ENCODE measurements at regions not wholly inside any gene's neighbourhood (a gene's known extent, or its start where the extent isn't known, plus 50 kb on each side); places are given as distances from the start of the nearest gene placed in this dataset.

DNA sequence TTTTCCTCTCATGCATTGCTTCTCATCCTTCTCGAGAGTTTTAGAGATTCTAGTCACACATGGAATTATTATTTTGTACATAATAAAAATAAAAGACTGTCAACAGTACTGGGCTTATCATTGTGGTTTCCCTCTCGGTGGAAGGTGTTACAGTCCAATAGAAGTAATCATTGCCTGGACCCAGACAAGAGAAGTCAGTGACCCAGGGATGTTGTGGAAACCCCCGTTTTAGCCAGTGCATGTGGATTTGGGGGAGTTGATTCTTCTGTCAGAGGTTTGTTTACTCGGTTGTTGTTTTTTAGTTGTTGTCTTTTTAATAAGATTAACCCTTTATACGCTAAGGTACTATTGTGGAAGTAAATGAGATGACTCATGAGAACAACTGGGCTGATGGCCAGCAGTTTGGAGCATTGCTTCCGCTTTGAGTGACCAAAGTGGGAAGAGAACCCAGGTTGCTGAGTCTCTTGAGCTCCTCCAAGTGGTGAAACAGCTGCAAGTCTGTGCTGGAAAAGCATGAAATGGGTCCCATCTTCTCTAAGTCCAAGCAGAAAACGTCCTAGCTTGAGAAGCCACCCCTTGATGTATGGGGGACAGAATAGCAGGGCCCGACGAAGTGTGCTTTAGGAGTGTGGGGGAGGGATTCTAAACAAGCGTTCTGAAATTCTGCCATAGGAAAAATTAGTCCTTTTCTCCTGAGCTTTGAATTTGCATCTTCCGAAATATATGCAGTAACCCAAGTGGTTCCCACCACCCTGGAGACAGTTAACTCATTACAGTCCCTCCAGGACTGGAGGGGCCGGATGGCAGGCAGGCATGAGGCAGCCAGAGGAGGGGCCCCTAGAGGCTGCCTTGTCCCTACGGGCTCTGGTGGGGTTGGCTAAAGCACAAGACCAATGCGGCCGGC, 61.8 kb upstream of the GPR45 start:
- no peak overlapping the region for H3K9ac ChIP-seq (ENCODE audit: low read depth, low read length)
- H3K27ac ChIP-seq (ENCODE audit: low read depth, low read length), result no peak overlapping the region
- H3K4me3 ChIP-seq (ENCODE audit: low read depth, low read length), result no peak overlapping the region
- peaks cover 54% of the 10 kb centered on the region for H3K27me3 ChIP-seq (ENCODE audit: control insufficient read depth, insufficient read depth, low read length)
- no peaks in the 10 kb centered on the region for H3K36me3 ChIP-seq (ENCODE audit: control insufficient read depth, insufficient read depth, low read length)
- H3K9me3 ChIP-seq (ENCODE audit: control insufficient read depth, insufficient read depth, low read length), result no peaks in the 10 kb centered on the region
- H3K4me1 ChIP-seq (ENCODE audit: control insufficient read depth, insufficient read depth, low read length), result peaks cover 26% of the 10 kb centered on the region

DNA sequence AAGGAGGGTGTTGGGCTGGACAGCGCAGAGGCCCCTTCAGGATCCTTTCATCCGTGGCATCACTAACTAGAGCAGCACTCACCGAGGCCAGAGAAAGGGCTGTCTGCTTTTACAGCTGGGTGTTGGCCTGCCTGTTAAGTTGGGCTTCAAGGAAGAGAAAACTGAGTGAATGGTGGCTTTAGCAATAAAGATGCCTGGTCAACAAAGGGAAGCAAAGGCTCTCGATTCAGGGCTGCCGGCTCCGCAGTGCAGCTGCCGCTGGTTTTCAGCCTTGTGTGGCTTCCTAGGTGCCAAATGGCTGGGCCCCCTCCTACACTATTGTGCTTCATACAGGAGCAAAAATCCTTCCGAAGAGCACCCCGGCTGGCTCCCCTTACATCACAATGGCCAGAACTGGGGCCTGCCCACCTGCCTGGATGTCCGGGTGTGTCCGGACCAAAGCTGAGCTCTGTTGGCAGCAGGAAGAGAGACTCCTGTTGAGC, 61.0 kb upstream of the GPR45 start:
- H3K9me3 ChIP-seq (ENCODE audit: control insufficient read depth, insufficient read depth, low read length), result no peaks in the 10 kb centered on the region
- H3K4me3 ChIP-seq (ENCODE audit: low read depth, low read length), result no peak overlapping the region
- no peak overlapping the region for H3K27ac ChIP-seq (ENCODE audit: low read depth, low read length)
- peaks cover 26% of the 10 kb centered on the region for H3K4me1 ChIP-seq (ENCODE audit: control insufficient read depth, insufficient read depth, low read length)
- no peak overlapping the region for H3K9ac ChIP-seq (ENCODE audit: low read depth, low read length)
- H3K27me3 ChIP-seq (ENCODE audit: control insufficient read depth, insufficient read depth, low read length), result peaks cover 46% of the 10 kb centered on the region
- no peaks in the 10 kb centered on the region for H3K36me3 ChIP-seq (ENCODE audit: control insufficient read depth, insufficient read depth, low read length)

DNA sequence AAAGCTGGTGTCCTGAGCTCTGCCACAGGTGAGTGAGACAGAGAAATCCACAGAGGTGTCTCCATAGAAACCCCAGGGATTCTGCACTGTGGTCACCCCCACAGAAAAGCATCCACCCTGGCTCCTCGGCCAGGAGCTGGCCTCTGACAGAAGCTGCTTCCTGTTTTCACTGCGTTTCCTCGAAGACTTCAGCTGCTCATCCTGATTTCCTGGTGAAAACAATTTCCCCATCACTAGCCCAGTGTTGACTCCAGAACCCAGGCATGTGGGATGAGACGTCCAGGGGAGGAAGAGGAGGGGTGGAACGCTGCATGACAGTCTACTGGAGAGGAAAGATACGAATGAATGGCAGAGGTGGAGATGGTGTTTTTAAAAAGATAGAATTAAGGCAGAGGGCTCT, 60.3 kb upstream of the GPR45 start:
- Histone ChIP-seq H3K9me3 (ENCODE audit: control insufficient read depth, insufficient read depth, low read length) (no peaks in the 10 kb centered on the region), H3K27me3 (ENCODE audit: control insufficient read depth, insufficient read depth, low read length) (peaks cover 38% of the 10 kb centered on the region), H3K36me3 (ENCODE audit: control insufficient read depth, insufficient read depth, low read length) (no peaks in the 10 kb centered on the region), H3K4me3 (ENCODE audit: low read depth, low read length) (no peak overlapping the region), H3K4me1 (ENCODE audit: control insufficient read depth, insufficient read depth, low read length) (peaks cover 26% of the 10 kb centered on the region), H3K27ac (ENCODE audit: low read depth, low read length) (no peak overlapping the region), H3K9ac (ENCODE audit: low read depth, low read length) (no peak overlapping the region)

DNA sequence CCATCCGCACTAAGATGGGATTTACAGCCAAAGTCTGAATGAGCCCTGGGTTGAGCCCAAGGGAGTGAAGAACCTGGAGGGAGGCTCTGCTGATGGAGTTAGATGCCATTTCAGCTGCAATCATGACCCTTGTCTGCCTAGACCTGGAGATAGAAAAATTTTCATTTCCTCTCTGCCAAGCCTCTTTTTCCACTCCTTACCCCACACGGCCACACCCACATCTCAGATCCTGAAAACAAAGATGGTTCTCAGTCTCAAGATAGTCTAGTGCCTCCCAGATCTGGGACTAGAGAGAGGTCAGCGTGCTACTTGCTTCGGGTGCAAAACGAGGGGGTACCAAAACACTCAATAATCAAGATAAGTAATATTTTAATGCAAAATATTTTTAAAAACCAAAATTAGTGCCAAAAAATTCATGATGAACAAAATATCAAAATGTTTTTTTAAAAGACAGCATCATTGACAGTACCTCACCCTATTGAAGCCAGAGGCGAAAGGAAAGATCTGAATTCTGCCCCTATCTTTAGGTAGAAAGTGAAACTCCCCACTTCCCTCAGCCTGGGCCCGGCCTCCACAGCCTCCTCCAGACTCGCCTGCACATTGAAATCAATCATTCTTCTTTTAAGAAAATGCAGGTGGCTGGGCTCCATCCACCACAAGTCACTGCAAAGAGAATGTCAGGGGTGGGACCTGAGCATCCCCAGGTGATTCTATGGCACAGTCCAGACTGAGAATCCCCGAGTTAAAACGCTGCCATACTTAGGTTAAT, 57.8 kb upstream of the GPR45 start:
- no peaks in the 10 kb centered on the region for H3K9me3 ChIP-seq (ENCODE audit: control insufficient read depth, insufficient read depth, low read length)
- no peak overlapping the region for H3K4me3 ChIP-seq (ENCODE audit: low read depth, low read length)
- H3K9ac ChIP-seq (ENCODE audit: low read depth, low read length), result no peak overlapping the region
- H3K36me3 ChIP-seq (ENCODE audit: control insufficient read depth, insufficient read depth, low read length), result no peaks in the 10 kb centered on the region
- peaks cover 20% of the 10 kb centered on the region for H3K4me1 ChIP-seq (ENCODE audit: control insufficient read depth, insufficient read depth, low read length)
- H3K27ac ChIP-seq (ENCODE audit: low read depth, low read length), result no peak overlapping the region
- H3K27me3 ChIP-seq (ENCODE audit: control insufficient read depth, insufficient read depth, low read length), result peaks cover 14% of the 10 kb centered on the region

DNA sequence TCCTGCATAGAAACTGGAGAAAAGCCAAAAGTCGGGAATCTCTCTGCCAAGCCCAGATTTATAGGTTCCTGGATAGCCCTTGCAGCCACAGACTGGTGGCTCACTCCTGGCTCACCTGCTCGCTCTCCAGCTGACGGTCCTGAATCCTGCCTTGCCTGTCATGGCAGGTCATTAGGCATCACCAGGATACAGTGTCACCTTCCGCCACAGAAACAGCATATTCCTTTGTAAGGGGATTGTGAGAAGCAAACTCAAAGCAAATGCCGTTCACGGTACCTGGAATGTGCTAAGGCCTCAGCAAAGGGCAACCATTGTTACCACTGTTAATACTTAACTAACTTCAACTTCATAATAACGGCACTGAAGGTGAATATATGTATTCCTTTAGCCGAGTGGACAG, 57.1 kb upstream of the GPR45 start:
- no peak overlapping the region for H3K4me3 ChIP-seq (ENCODE audit: low read depth, low read length)
- H3K27ac ChIP-seq (ENCODE audit: low read depth, low read length), result no peak overlapping the region
- H3K9me3 ChIP-seq (ENCODE audit: control insufficient read depth, insufficient read depth, low read length), result no peaks in the 10 kb centered on the region
- peaks cover 20% of the 10 kb centered on the region for H3K4me1 ChIP-seq (ENCODE audit: control insufficient read depth, insufficient read depth, low read length)
- peaks cover 7% of the 10 kb centered on the region for H3K27me3 ChIP-seq (ENCODE audit: control insufficient read depth, insufficient read depth, low read length)
- no peak overlapping the region for H3K9ac ChIP-seq (ENCODE audit: low read depth, low read length)
- no peaks in the 10 kb centered on the region for H3K36me3 ChIP-seq (ENCODE audit: control insufficient read depth, insufficient read depth, low read length)

DNA sequence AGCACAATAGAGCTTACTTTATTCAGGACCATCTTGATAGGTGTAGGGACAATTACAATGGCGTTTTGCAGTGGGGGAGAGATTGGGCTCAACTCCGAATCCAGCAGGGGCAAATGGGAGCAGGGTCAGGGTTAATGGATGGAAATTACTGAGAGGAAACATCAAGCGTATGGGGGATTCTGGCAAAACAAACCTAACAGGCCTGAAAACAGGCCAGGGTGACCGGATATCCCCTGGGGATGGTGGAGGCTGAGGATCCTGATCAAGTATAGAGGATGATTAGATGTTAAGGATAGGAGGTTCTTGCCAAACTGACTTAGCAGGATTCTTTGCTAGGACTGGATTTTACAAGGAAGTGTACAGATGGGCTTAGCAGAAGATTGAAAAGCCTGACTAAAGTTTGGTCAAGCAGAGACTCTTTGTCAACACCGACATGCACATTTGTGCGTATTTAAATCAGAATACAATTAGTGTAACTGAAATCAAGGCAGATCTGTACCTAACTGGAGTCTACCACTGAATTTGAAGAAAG, 54.5 kb upstream of the GPR45 start:
- H3K4me3 ChIP-seq (ENCODE audit: low read depth, low read length), result no peak overlapping the region
- no peaks in the 10 kb centered on the region for H3K27me3 ChIP-seq (ENCODE audit: control insufficient read depth, insufficient read depth, low read length)
- peaks cover 9% of the 10 kb centered on the region; the same call in 1 of the 2 replicates for H3K4me1 ChIP-seq (ENCODE audit: control insufficient read depth, insufficient read depth, low read length)
- no peak overlapping the region for H3K9ac ChIP-seq (ENCODE audit: low read depth, low read length)
- H3K9me3 ChIP-seq (ENCODE audit: control insufficient read depth, insufficient read depth, low read length), result peaks cover 10% of the 10 kb centered on the region
- H3K36me3 ChIP-seq (ENCODE audit: control insufficient read depth, insufficient read depth, low read length), result no peaks in the 10 kb centered on the region
- no peak overlapping the region for H3K27ac ChIP-seq (ENCODE audit: low read depth, low read length)

DNA sequence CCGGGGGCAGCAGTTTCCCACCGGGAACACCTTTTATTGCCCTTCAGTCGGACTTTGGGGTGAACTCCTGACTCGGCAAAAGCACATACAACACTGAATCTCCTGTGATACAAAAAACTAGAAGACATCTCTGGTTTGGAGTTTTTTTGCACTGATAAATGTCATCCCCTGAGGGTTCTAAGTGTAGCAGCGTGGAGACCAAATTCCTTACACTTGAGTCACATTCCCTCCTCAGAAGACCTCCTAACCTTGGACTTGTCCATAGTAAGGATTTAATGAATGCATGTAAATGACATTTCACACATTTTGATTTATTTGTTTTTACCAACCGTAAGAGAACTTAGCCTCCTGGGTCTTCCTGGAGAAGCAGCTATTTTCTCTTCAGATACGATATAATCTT, 54.0 kb upstream of the GPR45 start:
- H3K27me3 ChIP-seq (ENCODE audit: control insufficient read depth, insufficient read depth, low read length), result no peaks in the 10 kb centered on the region
- no peak overlapping the region for H3K9ac ChIP-seq (ENCODE audit: low read depth, low read length)
- peaks cover 9% of the 10 kb centered on the region; the same call in 1 of the 2 replicates for H3K4me1 ChIP-seq (ENCODE audit: control insufficient read depth, insufficient read depth, low read length)
- peaks cover 10% of the 10 kb centered on the region for H3K9me3 ChIP-seq (ENCODE audit: control insufficient read depth, insufficient read depth, low read length)
- no peaks in the 10 kb centered on the region for H3K36me3 ChIP-seq (ENCODE audit: control insufficient read depth, insufficient read depth, low read length)
- no peak overlapping the region for H3K27ac ChIP-seq (ENCODE audit: low read depth, low read length)
- H3K4me3 ChIP-seq (ENCODE audit: low read depth, low read length), result no peak overlapping the region

DNA sequence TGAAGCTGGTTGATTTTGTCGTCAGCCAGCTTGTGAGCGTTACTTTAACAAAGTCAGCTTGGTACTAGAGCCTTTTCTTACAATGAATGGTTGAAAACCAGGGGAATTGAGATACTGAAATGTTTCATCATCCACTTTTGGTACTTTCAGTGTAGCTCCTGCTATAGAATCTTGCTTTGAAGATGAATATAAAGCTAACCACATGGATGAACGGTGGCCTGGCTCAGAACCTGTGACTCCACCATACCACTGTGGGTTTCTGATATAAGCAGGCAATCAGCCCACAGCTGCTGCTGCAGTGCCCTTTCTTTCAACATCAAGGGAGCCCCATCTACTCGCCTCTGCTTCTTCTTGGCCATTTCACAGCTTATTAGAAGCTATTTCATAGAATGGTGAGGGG, 53.2 kb upstream of the GPR45 start:
- Histone ChIP-seq H3K27me3 (ENCODE audit: control insufficient read depth, insufficient read depth, low read length) (no peaks in the 10 kb centered on the region), H3K4me3 (ENCODE audit: low read depth, low read length) (no peak overlapping the region), H3K9ac (ENCODE audit: low read depth, low read length) (no peak overlapping the region), H3K4me1 (ENCODE audit: control insufficient read depth, insufficient read depth, low read length) (peaks cover 9% of the 10 kb centered on the region; the same call in 1 of the 2 replicates), H3K36me3 (ENCODE audit: control insufficient read depth, insufficient read depth, low read length) (no peaks in the 10 kb centered on the region), H3K27ac (ENCODE audit: low read depth, low read length) (no peak overlapping the region), H3K9me3 (ENCODE audit: control insufficient read depth, insufficient read depth, low read length) (peaks cover 10% of the 10 kb centered on the region)

All from HUES48 (cell line).